ENCODE measurements at regions not wholly inside any gene's neighbourhood (a gene's known extent, or its start where the extent isn't known, plus 50 kb on each side); places are given as distances from the start of the nearest gene placed in this dataset.
"Not testable (repeated sequence)": the region's sequence is repeated elsewhere in the genome, so short reads cannot be mapped to it uniquely, and the experiment has no call there.

DNA sequence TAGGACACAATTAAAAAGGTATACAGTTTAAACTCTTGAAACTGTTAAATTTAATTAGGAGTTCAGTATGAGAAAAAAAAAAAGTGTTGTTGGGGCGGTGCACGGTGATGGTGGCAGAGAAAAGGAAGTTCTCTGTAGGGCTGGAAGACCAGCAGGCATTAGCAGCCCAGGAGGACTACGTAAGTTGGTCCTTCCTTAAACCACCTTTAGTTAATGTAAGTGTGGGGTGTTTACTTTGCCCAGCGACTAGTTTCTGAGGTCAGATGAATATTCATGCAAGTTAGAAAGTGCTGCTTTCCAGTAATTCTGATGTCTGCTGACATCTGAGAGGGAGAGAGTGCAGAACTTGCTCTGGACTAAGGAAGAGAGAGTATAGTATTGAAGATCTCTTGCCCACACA is 54.9 kb downstream of the NKX2-1 start:
- no peak for DNase-seq

DNA sequence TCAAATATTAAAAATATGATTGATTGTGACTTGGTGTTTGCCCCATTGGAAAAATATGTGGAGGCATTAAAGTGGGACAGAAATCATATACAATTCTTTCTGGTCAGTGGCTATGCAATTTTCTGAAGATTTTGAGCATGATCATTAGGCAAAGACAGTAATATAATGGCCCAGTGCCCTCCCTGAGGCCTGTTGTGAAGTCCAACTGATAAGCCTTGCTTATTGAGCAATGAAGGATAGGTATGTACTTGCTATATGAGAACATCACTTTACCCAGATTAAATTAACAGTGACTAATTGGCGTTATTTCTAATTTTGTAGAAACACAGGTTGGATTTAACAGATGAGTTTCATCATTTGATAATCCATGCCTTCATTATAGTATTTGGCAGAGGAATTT is 57.1 kb downstream of the NKX2-1 start:
- DNase-seq: no peak

DNA sequence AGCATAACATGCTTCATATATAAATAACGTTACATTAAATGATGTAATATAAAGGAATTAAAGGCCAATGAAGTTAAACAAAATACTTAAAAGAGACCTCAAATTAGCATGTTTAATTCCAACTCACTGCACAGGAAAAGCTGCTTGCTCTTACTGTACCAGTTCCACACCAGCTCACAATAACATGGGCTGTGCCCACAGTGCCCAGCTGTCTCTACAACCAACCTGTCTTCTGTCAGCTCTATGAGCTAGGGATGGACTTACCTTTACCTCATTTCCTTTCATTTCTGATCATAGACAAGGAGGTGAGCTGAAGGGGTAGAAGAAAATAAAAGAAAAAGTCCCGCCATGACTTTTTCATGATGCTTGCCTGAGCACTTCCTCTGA is 64.8 kb downstream of the NKX2-1 start:
- DNase-seq: no peak

DNA sequence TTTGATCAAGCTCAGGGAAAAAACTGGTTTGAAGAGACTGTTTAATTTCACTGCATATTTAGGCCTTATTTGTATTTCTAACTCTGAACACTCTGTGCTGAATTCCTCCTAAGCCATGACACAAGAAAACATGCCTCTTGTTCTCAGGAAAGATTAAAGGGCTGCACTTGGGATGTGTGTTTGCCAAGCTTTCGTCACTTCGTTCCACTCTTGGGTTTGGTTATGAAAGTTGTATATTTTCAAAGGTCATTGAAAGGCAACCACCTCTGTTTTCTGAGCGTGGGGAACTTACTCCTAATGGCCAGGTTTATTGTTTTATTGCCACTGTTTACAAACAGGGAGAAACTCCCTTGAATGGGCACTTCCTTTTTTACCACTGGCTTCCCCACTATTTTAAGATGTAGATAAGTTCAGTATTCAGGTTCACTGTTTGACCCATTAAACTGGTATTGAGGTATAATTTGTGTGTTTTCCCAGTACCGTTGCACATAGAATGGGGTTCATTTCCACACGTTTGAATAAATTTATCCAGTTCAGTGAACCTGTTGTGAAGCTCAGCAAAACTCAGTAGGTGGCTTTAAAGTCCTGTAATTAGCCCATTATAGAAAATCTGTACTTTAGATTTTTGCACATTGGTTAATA is 65.3 kb downstream of the NKX2-1 start:
- no peak for DNase-seq

DNA sequence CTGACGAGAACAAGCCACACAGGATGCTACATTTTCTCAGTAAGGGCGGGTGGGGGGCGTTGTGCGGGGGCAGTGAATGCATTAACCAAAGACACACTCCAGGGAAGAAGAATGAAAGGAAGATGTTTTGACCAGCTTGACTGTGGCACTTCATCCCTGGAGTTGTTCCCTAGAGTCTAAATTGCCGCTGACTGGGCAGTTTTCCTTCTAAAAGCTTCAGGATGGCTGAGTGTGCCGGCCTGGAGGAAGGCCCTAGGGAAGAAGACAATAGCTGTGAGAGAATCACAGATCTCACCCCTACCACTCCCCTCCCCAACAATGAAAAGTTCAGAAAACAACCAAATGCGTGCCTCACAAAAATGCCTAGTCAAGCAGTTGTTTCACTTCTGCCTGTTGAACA is 67.2 kb downstream of the NKX2-1 start:
- no peak for DNase-seq

DNA sequence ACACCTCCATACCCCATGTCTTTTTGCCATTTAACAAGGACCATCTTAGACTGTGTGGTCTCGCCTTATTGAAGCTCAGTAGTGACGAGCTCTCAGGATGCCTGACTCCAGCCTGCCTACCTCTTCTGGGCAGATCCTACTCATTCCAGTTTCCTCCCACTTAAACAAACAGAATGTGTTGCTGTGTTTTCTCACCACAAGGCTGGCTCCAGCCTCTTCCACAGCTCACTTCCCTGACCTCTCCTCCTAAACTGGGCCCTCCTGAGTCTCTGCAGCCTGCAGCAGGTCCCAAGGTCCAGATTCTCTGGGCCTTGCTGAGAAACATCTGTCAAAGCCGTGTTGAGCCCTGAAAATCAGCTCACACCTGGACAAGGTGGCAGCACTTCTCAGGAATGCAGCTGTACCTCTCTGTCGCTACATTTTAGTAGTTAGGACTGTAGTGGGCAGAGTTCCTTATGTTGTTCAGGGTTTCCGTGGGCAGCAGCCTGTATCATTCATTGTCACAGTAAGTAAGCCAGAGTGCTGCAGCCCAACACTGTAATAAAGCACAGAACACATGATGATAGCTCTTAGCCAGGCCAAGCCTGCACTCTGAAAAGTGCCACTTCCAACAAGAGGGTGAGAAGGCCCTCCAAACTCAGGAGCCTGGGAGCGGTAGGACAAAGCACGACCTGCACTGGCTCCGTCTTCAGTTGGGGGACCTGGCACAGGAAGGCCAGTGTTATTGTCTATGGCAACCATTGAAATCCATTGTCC is 68.5 kb downstream of the NKX2-1 start:
- DNase-seq: no peak

DNA sequence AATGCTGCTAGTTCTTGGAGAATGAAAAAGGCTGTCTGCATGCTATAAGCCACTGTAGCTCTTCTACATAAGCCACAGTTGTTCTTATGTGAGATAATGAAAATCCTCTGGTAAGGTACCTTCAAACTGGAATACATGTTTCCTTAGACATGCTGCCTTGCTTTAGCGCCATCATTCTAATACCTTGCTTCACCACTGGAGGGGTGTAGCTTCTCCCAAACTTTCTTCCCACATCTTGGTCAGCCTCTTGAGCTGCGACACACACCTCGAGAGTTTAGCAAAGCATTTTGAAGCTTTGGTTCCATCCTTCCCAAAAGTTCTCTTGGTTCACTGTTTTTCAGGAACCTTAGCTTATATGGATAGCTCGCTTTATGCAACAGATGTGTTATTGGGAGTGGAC is 69.5 kb downstream of the NKX2-1 start:
- DNase-seq: no peak

DNA sequence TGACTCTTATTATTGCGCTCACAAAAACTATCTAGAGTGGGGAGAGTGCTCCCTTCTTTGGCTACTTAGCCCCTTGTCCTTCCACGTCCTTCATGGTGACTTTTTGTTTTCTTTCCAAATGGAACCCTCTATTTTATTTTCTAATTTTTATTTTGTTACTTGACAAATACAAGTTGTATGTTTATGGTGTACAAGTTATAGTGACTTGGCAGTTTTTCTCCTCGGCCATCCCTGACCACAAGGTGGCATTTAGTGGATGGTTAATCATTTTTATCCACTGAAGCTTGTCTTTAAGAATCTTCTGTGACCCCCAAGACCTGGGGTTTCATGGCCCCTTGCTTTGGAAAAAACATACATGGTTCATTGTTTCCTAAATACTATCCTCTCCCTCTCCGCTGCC is 70.1 kb downstream of the NKX2-1 start:
- no peak for DNase-seq

DNA sequence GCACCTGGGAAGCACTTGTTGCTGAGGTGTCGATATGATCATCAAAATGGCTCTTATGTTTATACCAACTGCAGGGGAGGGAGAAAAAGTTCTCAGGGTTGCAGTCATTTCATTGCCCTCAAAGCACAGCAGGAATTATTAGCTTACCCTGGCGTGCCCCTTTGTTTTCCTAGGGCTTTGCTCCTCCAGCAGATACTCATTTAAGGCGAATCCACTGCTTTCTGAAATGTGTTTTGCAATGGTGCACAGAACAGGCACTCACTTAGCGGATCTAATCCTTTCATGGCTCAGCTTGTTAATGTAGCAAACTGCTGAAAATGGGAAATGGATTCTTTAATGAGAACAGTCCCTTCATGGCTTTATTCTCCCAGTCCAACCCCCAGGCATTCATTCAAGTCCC is 76.7 kb downstream of the NKX2-1 start:
- DNase-seq: no peak

DNA sequence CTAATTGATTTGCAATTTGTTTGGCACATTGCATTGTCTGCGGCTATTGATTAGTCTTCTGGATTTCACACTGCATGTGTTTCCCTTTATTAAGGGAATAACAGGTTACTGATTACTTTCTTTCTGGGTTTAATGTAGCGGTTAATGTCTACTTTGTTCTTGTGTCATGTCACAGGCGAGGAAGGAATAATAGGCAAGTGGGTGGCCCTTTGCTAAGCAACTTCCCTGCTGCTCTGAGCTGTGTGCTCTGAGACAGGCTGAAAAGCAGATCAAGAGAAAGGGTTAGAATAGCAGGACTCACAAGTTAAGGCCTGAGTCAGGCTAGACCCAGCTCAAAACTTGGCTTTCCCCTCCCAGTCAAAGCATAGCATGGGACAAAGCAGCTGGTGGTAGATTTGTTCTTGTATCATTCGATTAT is 77.2 kb downstream of the NKX2-1 start:
- no peak for DNase-seq

DNA sequence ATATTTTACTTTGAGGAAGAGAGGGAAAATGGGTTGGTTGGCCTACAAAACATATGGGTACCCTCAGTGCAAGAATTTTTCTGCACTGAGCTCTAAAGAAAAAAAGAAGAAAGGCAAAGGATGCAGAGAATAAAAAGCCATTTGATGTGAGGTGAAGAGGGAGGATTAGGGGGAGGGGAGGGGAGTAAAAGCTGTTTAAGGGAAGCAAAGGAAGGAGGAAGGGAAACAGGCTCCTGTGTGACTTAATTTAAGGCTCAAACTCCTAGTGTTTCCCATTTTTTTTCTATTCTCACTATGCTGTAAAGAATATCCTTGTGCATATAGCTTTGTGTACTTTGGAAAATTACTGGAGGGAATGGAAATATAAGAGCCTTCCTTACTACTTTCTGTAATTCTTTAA is 78.7 kb downstream of the NKX2-1 start:
- DNase-seq: no peak

DNA sequence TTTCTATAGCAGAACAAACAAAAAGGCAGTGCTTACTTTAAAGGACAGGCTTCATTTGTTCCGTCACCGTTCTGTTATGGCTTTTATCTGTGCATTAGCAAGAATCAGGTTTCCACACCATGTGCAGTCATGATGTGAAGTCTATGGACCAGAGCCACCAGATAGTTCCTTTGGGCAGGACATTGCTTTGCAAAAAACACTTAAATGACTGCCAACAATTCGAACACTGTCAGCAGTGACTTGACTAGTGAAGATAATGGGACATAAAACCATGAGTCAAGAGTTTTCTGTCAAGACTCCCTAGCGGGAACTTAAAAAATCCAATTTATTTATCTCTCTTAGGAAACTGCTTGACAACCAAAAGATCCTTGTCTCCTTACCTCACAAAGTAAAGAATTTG is 80.3 kb downstream of the NKX2-1 start:
- DNase-seq: no peak

DNA sequence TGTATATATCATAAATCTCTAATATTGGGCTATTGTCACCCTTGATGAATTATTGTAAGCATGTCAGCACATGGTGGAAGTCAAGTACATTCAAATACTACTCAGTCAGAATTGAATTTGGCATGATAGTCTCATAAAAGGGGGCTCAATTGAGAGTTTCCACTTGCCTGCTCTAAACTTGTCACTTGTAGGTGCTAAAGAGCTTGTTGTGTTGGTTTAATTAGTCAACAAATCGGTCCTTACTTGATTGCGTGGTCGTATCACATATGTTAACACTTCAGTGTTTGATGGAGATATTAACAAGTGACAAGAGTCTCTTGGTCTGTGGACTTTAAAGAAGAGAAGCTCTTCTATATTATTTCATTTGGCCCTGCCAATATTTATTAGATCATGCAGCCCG is 81.1 kb downstream of the NKX2-1 start:
- no peak for DNase-seq

DNA sequence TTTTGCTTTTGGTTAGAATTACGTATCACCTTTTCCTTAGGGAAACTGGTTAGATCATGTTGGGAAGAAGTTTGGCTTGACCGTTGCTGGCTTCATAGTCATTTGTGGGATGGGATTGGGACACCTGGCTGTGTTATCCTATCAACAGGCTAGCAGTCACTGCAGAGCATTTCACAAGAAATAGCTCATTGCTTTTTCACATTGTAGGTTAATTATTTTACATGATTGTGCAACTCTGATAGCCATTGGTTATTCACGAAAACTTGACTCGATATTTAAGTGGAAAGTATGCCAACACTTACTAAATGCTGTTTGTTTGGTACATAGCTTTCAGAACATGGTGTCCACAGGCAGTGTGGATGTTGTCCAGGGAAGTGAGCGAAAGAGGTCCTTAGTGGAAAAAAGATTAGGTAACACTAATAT is 89.4 kb downstream of the NKX2-1 start:
- DNase-seq: no peak

DNA sequence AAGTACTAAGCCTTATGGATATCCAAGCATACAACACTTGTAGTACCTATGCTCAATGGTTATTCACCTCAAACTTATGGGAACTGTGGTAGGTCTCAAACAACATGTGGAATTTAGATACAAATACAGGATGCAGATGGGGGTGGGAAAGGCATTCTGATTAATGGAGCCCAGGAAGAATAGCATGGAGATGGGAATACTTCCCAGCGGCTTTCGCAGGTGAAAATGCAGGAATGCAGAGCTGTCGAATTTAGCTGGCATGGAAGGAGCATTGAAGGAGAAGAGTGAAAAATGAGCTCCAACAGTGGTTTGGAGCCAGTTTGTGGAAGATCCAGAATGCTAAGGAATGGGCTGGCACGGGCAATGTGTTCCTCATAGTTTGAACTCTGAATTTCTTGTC is 89.9 kb downstream of the NKX2-1 start:
- DNase-seq: no peak

DNA sequence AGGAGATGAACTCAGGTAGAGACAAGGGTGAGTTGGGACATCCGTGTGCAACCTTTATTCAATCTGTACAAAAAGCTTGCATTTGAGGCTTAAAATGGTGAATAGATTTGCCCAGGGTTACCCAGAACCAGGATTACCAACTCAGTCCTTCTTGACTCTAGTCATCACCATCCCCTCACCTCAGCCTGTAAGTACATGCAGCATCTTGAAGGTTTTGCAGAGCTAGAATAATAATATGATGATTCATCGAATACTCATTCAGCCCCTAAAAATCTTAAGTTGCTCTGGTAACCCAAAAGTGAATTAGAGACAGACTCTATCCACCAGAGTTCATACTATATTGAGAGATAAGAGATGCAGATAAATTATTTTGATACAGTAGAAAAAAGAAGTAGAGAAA is 90.3 kb downstream of the NKX2-1 start:
- no peak for DNase-seq

DNA sequence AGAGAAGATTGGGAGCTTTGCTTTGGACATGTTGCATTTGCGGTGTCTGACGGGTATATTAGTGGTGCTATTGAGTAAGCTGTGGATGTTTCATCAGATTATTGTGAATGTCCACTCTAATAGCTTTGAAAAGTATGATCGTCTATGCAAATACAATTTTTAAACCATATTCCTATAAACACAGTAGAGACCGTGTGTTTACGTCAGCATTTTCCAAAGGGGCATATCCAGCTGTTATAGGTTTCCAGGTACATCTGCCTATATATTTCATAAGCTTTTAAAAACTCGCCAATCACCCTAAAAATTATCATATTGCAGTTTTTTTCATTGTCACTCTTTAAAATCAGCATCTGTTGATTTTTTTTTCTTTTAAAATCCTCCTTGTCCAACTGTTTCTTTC is 91.7 kb downstream of the NKX2-1 start:
- no peak for DNase-seq

DNA sequence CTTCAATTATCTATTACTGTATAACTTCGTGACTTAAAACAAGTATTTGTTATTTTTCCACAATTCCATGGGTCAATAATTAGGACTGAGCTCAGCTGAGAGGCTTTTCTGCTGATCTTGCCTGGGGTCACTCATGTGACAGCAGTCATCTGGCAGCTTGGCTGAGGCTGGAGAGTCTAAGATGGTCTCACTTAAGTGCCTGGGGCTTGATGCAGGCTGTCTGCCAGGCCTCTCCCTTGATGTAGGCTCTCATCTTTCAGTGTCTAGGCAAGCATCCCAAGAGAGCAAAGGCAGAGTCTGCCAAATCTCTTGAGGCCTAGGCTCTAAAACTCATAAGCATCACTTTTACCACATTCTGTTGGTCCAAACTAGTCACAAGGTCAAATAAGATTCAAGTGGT is 93.2 kb downstream of the NKX2-1 start:
- DNase-seq: no peak

DNA sequence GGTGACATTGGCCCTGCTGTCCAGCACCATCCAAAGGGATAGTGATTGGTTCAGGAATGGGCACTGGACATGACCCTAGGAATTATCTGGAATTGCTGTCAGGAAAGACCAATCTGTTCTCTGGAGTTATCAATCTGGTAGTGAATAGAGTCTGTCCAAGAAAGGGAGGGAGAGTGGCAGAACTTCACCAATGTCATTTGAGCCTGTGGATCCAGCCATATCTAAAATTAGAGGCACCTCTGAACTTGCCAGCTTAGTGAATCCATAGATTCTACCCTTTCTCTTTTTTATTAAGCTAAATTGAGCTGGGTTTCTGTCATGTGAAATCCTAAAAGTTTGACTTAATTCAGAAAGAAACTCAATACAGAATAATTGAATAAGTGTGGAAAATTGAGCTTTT is 93.9 kb downstream of the NKX2-1 start:
- no peak for DNase-seq

DNA sequence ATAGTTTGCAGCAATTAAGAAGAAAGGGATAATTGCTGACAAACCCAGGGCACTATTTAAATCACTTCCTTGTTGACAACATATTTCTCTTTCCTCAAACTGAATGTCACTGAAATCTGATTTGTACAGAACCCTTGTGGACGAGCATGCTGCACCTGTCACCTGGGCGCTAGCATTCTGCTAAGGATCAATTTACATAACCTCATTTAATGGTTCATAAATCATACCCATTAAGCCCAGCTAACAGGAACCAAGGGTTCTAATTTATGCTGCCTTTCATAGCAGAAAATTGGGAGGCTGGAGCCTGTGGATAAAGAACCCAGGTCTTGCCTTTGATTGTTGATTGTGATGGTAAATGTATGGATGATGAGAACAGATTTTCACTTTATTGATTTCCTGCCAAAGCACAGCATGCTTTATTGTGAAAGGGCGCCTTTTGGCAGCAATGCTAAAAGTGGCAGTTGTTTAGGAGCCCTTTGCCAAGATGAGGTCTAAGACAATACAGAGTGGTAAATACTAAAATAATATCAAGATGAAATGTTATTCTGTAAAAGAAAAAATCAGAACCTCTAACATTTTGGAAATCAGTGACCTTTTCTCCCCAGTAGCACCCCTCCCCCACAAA is 95.4 kb downstream of the NKX2-1 start:
- no peak for DNase-seq

DNA sequence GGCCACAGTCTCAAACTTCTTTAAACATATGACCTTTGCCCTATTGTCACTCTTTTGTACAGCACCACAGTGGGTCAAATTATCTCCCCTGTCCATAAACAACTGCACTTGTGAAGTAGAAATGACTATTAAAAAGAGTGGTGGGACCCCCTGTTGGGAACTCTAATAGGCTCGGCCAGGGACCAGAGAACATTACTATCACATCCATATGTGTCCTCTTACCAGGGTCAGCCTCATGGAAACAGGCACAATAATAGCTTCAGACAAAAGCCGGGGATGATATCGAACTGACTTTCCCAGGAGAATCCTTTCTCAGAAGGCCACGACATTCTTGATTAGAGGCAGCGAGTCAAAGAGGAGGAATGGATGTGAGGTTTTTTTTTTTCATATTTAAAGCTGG is 96.6 kb downstream of the NKX2-1 start:
- DNase-seq: no peak

DNA sequence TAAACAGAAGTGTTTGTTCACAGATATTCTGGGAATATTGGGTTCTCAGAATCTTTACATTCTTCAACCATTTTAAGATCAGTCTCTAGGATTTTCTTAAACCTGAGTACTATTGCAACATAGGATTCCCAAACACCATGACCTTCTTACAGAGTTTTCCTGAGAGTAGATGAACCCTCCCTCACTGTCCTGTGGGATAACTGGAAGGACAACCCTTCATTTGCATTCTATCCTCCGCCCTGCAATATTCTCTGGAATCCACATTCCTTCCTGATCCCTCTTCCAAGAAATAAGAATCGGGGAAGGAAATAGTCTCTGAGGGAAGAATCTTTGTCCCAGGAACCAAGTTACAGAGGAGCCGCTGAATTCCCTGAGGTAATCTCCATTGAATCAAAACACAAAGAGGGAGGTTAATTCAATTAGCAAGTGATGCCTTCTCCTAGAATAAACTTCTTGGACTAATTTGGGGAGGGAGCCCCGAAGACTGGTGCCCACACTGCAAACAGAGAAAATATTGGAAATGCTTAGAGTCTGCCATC is 99.8 kb upstream of the MBIP start:
- no peak for DNase-seq

DNA sequence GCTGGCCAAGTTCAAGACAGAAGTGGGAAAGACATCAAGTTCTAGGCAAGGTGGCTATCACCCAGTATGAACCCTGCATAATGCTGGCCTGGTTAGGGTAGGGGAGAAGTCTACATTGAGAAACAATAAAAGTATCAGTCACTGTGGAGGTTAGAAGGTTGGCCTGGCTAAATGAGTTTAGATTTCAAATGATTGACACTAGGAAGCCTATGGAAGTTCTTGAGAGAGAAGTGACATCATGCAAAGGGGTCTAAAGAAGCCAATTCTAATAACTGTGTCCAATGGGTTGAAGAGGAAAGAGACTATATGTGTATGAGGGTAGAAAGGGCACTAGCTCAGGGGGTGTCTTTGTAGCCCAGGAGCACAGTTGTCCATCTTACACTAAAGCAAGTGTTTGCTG is 98.5 kb upstream of the MBIP start:
- DNase-seq: no peak

DNA sequence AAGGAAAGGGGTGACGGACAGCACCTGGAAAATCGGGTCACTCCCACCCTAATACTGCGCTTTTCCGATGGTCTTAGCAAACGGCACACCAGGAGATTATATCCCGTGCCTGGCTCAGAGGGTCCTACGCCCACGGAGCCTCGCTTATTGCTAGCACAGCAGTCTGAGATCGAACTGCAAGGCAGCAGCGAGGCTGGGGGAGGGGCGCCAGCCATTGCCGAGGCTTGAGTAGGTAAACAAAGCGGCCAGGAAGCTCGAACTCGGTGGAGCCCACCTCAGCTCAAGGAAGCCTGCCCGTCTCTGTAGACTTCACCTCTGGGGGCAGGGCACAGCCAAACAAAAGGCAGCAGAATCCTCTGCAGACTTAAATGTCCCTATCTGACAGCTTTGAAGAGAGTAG is 91.5 kb upstream of the MBIP start:
- DNase-seq: not testable (repeated sequence)

Data from HCEC 1CT (cell line).